GM13977 (cell line): ENCODE measurements at regions not wholly inside any gene's neighbourhood (a gene's known extent, or its start where the extent isn't known, plus 50 kb on each side); places are given as distances from the start of the nearest gene placed in this dataset.

Experiments used
- DNase-seq: peaks from one replicate; pipeline ENCODE4 v3.0.0; 2012; ENCODE audit warnings: low spot score
- in situ Hi-C: fragments of 300-500 bp; cut with MboI; formaldehyde crosslinking; loops from one replicate; pipeline ENCODE4 v1.12.0; 2022; ENCODE audit warnings: low sequenced_read_pairs, low pct_unique_long_range_greater_than_20kb, mixed read lengths, inconsistent platforms; ENCODE audit not compliant: unreplicated experiment
- TF ChIP-seq, protein P1 (sequence below): IDR thresholded peaks from 2 replicates; pipeline ENCODE4 v1.5.1; 2012; ENCODE audit warnings: mild to moderate bottlenecking, control low read depth; ENCODE audit not compliant: insufficient read depth; ENCODE audit errors: extremely low read depth, missing control alignments

DNA sequence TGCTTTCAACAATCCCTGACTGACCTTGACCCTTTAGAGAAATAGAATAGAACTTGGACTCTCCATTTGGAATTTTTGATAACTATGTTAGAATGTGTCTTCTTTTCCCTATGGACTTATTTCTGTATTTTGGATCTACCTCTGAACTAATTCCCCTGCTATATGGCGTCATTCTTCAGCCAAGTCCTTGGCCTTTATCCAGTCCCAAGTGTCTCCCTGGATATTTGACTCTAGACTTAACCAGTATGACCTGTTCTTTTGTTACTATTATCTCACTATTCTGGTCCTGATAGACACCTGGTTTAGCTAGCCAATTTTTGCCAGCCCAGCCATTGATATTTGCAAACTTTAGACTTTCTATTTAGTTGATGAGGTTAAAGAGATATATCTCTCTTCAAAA lies 186.8 kb downstream of the KCNS3 start:
- DNase-seq: no peak
- in situ Hi-C loops: no loop called here
- TF ChIP-seq, protein P1, sequence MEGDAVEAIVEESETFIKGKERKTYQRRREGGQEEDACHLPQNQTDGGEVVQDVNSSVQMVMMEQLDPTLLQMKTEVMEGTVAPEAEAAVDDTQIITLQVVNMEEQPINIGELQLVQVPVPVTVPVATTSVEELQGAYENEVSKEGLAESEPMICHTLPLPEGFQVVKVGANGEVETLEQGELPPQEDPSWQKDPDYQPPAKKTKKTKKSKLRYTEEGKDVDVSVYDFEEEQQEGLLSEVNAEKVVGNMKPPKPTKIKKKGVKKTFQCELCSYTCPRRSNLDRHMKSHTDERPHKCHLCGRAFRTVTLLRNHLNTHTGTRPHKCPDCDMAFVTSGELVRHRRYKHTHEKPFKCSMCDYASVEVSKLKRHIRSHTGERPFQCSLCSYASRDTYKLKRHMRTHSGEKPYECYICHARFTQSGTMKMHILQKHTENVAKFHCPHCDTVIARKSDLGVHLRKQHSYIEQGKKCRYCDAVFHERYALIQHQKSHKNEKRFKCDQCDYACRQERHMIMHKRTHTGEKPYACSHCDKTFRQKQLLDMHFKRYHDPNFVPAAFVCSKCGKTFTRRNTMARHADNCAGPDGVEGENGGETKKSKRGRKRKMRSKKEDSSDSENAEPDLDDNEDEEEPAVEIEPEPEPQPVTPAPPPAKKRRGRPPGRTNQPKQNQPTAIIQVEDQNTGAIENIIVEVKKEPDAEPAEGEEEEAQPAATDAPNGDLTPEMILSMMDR: no peak

DNA sequence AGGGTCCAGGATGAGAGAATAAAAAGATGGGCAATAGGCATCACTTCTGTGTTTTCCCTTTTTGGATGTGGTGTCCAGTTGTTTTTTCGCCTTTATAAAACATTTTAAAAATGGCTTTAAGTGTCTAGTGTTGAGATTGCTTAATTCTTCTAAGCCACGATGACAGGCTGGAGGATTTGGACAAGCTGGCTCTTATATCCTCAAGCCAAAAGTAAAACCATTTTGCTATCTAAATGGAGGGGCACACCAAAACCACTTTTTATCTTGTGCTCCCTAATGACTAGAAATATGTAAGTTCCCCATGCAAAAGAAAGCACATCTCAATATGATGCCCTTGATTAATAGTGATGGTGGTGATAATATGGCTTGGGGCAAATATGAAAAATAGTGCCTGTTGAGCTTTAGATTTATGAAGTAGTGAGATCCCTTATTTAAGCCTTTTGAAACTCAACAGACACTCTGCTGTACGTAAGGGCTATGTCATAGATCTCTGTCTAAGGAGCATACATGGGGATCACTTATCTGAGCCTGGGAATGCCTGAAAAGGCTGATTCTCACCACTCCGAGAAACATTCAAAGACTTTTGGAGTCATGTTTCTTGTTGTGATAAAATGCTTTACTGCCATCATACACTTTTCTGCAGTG lies 185.5 kb downstream of the KCNS3 start:
- in situ Hi-C loops: no loop called here
- DNase-seq: no peak
- TF ChIP-seq, protein P1: no peak

DNA sequence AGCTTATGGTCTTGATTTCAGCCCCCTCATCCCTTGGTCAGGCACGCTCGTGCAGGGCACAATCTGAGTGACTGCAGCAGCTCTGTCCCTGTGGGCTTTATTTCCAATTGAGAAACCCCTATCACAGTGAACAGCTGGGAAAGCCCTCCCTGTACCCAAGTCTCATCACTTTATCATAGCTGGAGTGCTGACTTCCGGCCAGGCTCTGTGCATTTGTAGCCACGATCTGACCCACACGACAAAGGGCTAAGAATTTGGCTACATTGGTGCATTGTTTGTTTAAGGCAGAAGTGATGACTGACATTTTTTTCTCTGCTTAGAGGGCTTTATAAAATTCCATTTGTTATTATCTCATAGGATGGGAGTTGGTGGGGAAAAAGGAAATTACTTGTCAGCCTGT lies 184.4 kb downstream of the KCNS3 start:
- DNase-seq: no peak
- in situ Hi-C loops: no loop called here
- TF ChIP-seq, protein P1: no peak

DNA sequence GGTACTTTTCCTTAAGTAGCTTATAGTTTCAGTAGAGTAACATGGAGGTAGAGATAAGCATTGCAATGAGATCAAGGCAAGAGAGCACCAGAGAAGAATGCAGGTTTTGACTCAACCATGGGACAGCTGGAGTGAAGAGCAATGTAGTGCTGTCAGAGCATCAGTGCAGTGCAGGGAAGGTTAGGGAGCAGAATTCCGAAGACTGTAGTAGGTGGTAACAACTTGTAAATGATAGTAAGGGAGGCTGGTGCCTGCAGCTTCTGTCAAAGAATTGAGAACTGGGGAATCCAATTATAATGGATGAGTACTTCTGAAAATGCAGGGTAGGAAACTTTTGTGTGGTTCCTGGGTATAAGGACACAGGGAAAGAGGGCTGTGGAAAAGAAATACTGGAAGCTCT lies 183.2 kb downstream of the KCNS3 start:
- DNase-seq: no peak
- in situ Hi-C loops: no loop called here
- TF ChIP-seq, protein P1: no peak

DNA sequence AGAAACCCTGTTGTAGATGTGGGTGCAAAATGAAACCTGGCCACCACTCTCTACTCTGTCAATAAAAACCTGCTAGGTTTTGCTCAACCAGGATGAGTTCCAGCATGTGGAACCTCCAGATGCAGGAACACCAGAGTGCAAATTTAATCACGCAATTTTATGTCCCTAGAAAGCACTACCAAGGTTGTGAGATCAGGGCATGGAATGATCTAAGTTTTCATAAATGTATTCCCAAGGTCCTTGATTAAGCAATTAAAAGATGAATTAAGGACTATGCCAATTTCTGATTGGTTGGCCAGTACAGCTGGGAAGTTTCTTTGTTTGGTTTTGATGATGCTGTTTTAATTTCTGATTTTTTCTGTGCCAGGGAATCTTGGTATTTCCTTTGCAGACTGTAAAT lies 179.2 kb downstream of the KCNS3 start:
- TF ChIP-seq, protein P1: no peak
- in situ Hi-C loops: no loop called here
- DNase-seq: no peak

DNA sequence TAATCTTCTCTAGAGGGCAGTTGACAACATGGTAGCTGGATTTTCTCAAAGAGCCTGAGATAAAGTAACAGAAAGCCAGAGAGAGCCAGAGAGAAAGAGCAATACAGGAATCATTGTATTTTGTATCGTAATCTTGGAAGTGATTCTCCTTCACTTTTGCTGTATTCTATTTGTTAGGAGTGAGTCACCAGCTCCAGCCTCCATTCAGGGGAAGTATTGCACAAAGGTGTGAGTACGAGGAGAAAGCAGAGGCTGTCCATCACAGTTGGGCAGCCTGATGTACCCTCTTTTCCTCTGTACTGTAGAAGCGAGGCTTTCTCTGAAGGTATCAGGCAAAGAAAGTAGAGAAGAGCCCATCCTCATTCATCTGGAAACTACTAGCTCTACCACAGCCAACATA lies 176.8 kb downstream of the KCNS3 start:
- TF ChIP-seq, protein P1: no peak
- in situ Hi-C loops: no loop called here
- DNase-seq: no peak
